ENCODE measurements at regions not wholly inside any gene's neighbourhood (a gene's known extent, or its start where the extent isn't known, plus 50 kb on each side); places are given as distances from the start of the nearest gene placed in this dataset.
A peak's percentile ranks its signal among the peaks of the same experiment; 100 is the strongest.

GRCh38 chr1:40917995-40918711, 56.0 kb upstream of the CITED4 start (continued):
- TF ChIP-seq EGR1 (IDR thresholded peaks at IDR 0.05; ENCODE audit: low read depth in 2 of 2): no peak
- no peak for TF ChIP-seq JUND (IDR thresholded peaks at IDR 0.05)
- no peak for TF ChIP-seq RAD21 (IDR thresholded peaks at IDR 0.05)
- no peak for TF ChIP-seq MAX (IDR thresholded peaks at IDR 0.05)
- TF ChIP-seq FOXA1 (IDR thresholded peaks at IDR 0.05): no peak
- TF ChIP-seq HNF4A (conservative IDR thresholded peaks at IDR 0.05): no peak
- no peak for TF ChIP-seq GABPA (IDR thresholded peaks at IDR 0.05 in 1 of 2, conservative IDR thresholded peaks at IDR 0.05 in 1 of 2)
- no peak for TF ChIP-seq HNF4G (IDR thresholded peaks at IDR 0.05)
- TF ChIP-seq NR2F2 (IDR thresholded peaks at IDR 0.05): no peak
- TF ChIP-seq SP1 (IDR thresholded peaks at IDR 0.05): no peak

GRCh38 chr1:40919475-40920011, 57.4 kb upstream of the CITED4 start:
- Histone ChIP-seq H3K36me3 (ENCODE audit: control insufficient read depth in 4 of 4, insufficient read depth in 3 of 4, low read depth in 1 of 4, low read length in 3 of 4) (no peaks in the 10 kb centered on the region), H3K27me3 (ENCODE audit: control insufficient read depth in 4 of 4, insufficient read depth in 4 of 4, low read length in 3 of 4) (no peaks in the 10 kb centered on the region), H3K4me3 (ENCODE audit: low read depth in 1 of 3, low read length in 3 of 3) (no peak overlapping the region), H3K9me3 (ENCODE audit: control insufficient read depth in 4 of 4, low read length in 3 of 4) (no peaks in the 10 kb centered on the region), H3K4me1 (ENCODE audit: control insufficient read depth in 4 of 4, insufficient read depth in 4 of 4, low read length in 3 of 4) (peaks cover 5 to 24% (median 15%) of the 10 kb centered on the region in 4 donors), H3K9ac (ENCODE audit: low read depth in 1 of 2, low read length in 2 of 2) (no peak overlapping the region), H3K27ac (ENCODE audit: low read depth in 1 of 2, low read length in 2 of 2) (no peak overlapping the region)
- TF ChIP-seq ZBTB33 (IDR thresholded peaks at IDR 0.05) (no peak), GABPA (IDR thresholded peaks at IDR 0.05 in 1 of 2, conservative IDR thresholded peaks at IDR 0.05 in 1 of 2) (peak in 1 of 2 donors; percentile 14), SP1 (IDR thresholded peaks at IDR 0.05) (peak; percentile 56), HNF4A (conservative IDR thresholded peaks at IDR 0.05) (peak; percentile 13 to 71), FOXA2 (IDR thresholded peaks at IDR 0.05) (peak; percentile 57), HNF4G (IDR thresholded peaks at IDR 0.05) (no peak), ATF3 (IDR thresholded peaks at IDR 0.05) (no peak), EGR1 (IDR thresholded peaks at IDR 0.05; ENCODE audit: low read depth in 2 of 2) (no peak), CTCF (IDR thresholded peaks at IDR 0.05; ENCODE audit: low read depth, low read length, missing input control) (no peak), FOXA1 (IDR thresholded peaks at IDR 0.05) (no peak), JUND (IDR thresholded peaks at IDR 0.05) (peak in 1 of 2 donors; percentile 23), YY1 (IDR thresholded peaks at IDR 0.05) (peak; percentile 41), RAD21 (IDR thresholded peaks at IDR 0.05) (peak in 1 of 2 donors; percentile 19), MAX (IDR thresholded peaks at IDR 0.05) (peak; percentile 86), NR2F2 (IDR thresholded peaks at IDR 0.05) (no peak), RXRA (IDR thresholded peaks at IDR 0.05) (peak; percentile 70 to 84), TAF1 (conservative IDR thresholded peaks at IDR 0.05) (no peak), REST (IDR thresholded peaks at IDR 0.05) (peak; percentile 21)
- no peak for DNase-seq (ENCODE audit: low spot score)
- WGBS: 45% methylated on average over 12 of the region's 12 CpGs
